ENCODE measurements at regions not wholly inside any gene's neighbourhood (a gene's known extent, or its start where the extent isn't known, plus 50 kb on each side); places are given as distances from the start of the nearest gene placed in this dataset.

DNA sequence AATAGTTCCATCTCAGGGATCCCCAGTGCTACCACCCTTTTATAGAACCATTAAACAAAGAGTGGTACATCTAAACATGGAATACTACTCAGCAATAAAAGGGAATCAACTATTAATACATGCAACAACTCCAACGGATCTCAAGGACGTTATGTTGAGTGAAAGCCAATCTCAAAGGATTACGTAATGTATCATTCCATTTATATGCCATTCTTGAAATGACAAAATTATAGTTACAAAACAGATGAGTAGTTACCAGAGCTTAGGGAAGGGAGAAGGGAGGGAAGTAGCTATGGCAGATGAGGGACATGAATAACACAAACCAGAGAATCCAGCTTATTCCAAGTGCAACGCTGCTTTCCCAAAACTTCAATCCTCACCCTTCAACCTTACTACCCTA lies 69.5 kb downstream of the ACTL7B start:
- Mint-ChIP-seq H3K27ac (ENCODE audit: unreplicated experiment) (no peak overlapping the region), H3K36me3 (ENCODE audit: insufficient read depth, unreplicated experiment) (peaks cover 5% of the 10 kb centered on the region), H3K4me3 (ENCODE audit: low read depth, unreplicated experiment) (no peak overlapping the region), H3K27me3 (ENCODE audit: unreplicated experiment) (peaks cover 13% of the 10 kb centered on the region), H3K4me1 (ENCODE audit: low read depth, unreplicated experiment) (peaks cover 14% of the 10 kb centered on the region), H3K9me3 (ENCODE audit: low read depth, unreplicated experiment) (no peaks in the 10 kb centered on the region)
- TF ChIP-seq, protein P1, sequence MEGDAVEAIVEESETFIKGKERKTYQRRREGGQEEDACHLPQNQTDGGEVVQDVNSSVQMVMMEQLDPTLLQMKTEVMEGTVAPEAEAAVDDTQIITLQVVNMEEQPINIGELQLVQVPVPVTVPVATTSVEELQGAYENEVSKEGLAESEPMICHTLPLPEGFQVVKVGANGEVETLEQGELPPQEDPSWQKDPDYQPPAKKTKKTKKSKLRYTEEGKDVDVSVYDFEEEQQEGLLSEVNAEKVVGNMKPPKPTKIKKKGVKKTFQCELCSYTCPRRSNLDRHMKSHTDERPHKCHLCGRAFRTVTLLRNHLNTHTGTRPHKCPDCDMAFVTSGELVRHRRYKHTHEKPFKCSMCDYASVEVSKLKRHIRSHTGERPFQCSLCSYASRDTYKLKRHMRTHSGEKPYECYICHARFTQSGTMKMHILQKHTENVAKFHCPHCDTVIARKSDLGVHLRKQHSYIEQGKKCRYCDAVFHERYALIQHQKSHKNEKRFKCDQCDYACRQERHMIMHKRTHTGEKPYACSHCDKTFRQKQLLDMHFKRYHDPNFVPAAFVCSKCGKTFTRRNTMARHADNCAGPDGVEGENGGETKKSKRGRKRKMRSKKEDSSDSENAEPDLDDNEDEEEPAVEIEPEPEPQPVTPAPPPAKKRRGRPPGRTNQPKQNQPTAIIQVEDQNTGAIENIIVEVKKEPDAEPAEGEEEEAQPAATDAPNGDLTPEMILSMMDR (IDR thresholded peaks at IDR 0.05; ENCODE audit: unreplicated experiment) = no peak
- no TSS peak for BruUV-seq (replicated peaks)
- CTCF ChIA-PET = interaction anchor here (1.3 kb wide), 1 partner anchor 9 kb away, joined by 3 read pairs; no protein-coding TSS in a partner anchor
- intact Hi-C loops (cut with micrococcal nuclease; ENCODE audit: unreplicated experiment) = no loop called here
- no peak for DNase-seq

DNA sequence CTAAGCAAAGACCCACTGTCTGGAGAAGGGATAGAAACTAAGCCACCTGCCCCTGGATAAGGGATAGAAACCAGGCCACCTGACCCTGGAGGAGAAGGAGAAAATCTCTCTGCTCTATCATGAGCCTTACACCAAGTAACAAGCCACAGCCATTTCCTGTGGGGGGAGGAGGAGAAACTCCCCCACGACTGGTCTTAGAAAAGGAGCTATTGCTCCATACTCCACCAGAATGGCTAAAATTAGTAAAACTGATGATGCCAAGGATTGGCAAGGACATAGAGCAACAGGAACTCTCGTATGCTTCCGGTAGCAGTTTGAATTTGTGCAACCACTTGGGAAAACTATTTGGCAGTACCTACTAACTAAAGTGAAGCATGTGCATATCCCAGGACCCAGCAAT lies 70.8 kb downstream of the ACTL7B start:
- CTCF ChIA-PET = no interaction called here
- Mint-ChIP-seq H3K36me3 (ENCODE audit: insufficient read depth, unreplicated experiment) (peaks cover 6% of the 10 kb centered on the region), H3K4me1 (ENCODE audit: low read depth, unreplicated experiment) (peaks cover 18% of the 10 kb centered on the region), H3K27ac (ENCODE audit: unreplicated experiment) (no peak overlapping the region), H3K9me3 (ENCODE audit: low read depth, unreplicated experiment) (no peaks in the 10 kb centered on the region), H3K4me3 (ENCODE audit: low read depth, unreplicated experiment) (no peak overlapping the region), H3K27me3 (ENCODE audit: unreplicated experiment) (peaks cover 13% of the 10 kb centered on the region)
- intact Hi-C loops (cut with micrococcal nuclease; ENCODE audit: unreplicated experiment) = no loop called here
- no peak for DNase-seq
- TF ChIP-seq, protein P1 (IDR thresholded peaks at IDR 0.05; ENCODE audit: unreplicated experiment) = no peak
- no TSS peak for BruUV-seq (replicated peaks)

GRCh38 chr9:108783731-108784495 lies 71.9 kb downstream of the ACTL7B start:
- Mint-ChIP-seq H3K27me3 (ENCODE audit: unreplicated experiment) (peaks cover 13% of the 10 kb centered on the region), H3K4me3 (ENCODE audit: low read depth, unreplicated experiment) (no peak overlapping the region), H3K4me1 (ENCODE audit: low read depth, unreplicated experiment) (peaks cover 28% of the 10 kb centered on the region), H3K9me3 (ENCODE audit: low read depth, unreplicated experiment) (no peaks in the 10 kb centered on the region), H3K36me3 (ENCODE audit: insufficient read depth, unreplicated experiment) (peaks cover 12% of the 10 kb centered on the region), H3K27ac (ENCODE audit: unreplicated experiment) (no peak overlapping the region)
- intact Hi-C loops (cut with micrococcal nuclease; ENCODE audit: unreplicated experiment) = no loop called here
- CTCF ChIA-PET = no interaction called here
- TF ChIP-seq, protein P1 (IDR thresholded peaks at IDR 0.05; ENCODE audit: unreplicated experiment) = no peak
- no peak for DNase-seq
- no TSS peak for BruUV-seq (replicated peaks)

DNA sequence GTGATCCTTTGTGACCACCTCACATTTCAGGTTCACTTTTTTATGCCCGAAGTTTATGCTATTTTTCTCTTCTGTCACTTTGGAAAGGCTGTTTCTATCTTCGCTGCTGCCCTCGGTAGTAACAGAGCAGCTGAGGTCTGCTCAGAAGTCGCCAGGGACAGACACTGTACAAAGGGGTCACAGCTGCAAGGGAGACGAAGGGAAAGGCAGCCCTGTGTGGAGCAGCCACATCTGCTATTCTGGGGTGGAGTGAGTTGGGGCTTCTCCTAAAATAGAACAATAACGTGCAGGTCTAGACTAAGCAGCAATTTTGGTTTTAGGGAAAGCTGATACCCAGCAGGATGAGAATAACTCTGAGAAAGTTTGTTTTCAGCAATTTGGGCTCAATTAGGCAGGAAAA lies 72.5 kb downstream of the ACTL7B start:
- peaks cover 28% of the 10 kb centered on the region for H3K4me1 Mint-ChIP-seq (ENCODE audit: low read depth, unreplicated experiment)

More for the DNA sequence above, 72.5 kb downstream of the ACTL7B start:
- H3K27me3 Mint-ChIP-seq (ENCODE audit: unreplicated experiment) = peaks cover 13% of the 10 kb centered on the region
- TF ChIP-seq, protein P1 (IDR thresholded peaks at IDR 0.05; ENCODE audit: unreplicated experiment) = no peak
- CTCF ChIA-PET = no interaction called here
- BruUV-seq (replicated peaks) = no TSS peak
- H3K27ac Mint-ChIP-seq (ENCODE audit: unreplicated experiment) = no peak overlapping the region
- H3K4me3 Mint-ChIP-seq (ENCODE audit: low read depth, unreplicated experiment) = no peak overlapping the region
- H3K36me3 Mint-ChIP-seq (ENCODE audit: insufficient read depth, unreplicated experiment) = peaks cover 12% of the 10 kb centered on the region
- intact Hi-C loops (cut with micrococcal nuclease; ENCODE audit: unreplicated experiment) = no loop called here
- DNase-seq = no peak
- H3K9me3 Mint-ChIP-seq (ENCODE audit: low read depth, unreplicated experiment) = no peaks in the 10 kb centered on the region
